H1 (cell line): ENCODE measurements at regions not wholly inside any gene's neighbourhood (a gene's known extent, or its start where the extent isn't known, plus 50 kb on each side); places are given as distances from the start of the nearest gene placed in this dataset.
"Not testable (repeated sequence)": the region's sequence is repeated elsewhere in the genome, so short reads cannot be mapped to it uniquely, and the experiment has no call there.

Experiments
- CTCF ChIA-PET: fragments of 300-600 bp; sonication (Branson Sonifier 250); formaldehyde crosslinking; loops from one replicate; lab custom pipeline; 2021; ENCODE audit not compliant: partially characterized antibody; lab: Charles Lee
- POLR2A ChIA-PET: fragments of 300-600 bp; sonication (Branson Sonifier 250); formaldehyde crosslinking; loops from one replicate; lab custom pipeline; 2021; ENCODE audit warnings: inconsistent platforms; ENCODE audit not compliant: partially characterized antibody; lab: Charles Lee
- DNase-seq, 2 experiments: peaks; one replicate each; pipeline versions ENCODE4 v3.0.0 to v3.0.0-alpha.2; 2010 to 2022; ENCODE audit warnings: low spot score in 2 of 2, low read depth in 1 of 2, mixed read lengths in 1 of 2
- FAIRE-seq: peaks from 2 replicates; lab custom pipeline; 2011; peaks lifted over from hg19 to GRCh38; lab: Jason Lieb, UNC
- H2AFZ ChIP-seq: 2 replicates; pipeline ENCODE4 v1.8.1; 2012; ENCODE audit warnings: low read length, inconsistent platforms
- H2AK5ac ChIP-seq: 2 replicates; pipeline ENCODE4 v1.6.1; 2013; ENCODE audit warnings: low read depth, low read length
- H2BK120ac ChIP-seq: replicated peaks from 2 replicates; pipeline ENCODE3; 2013; ENCODE audit warnings: low read depth, low read length, inconsistent platforms
- H2BK12ac ChIP-seq: 2 replicates; pipeline ENCODE4 v1.6.1; 2013; ENCODE audit warnings: low read depth, low read length
- H2BK15ac ChIP-seq: 2 replicates; pipeline ENCODE4 v1.6.1; 2013; ENCODE audit warnings: low read length
- H2BK20ac ChIP-seq: 2 replicates; pipeline ENCODE4 v1.6.1; 2013; ENCODE audit warnings: low read length
- H2BK5ac ChIP-seq: 2 replicates; pipeline ENCODE4 v1.6.1; 2013; ENCODE audit warnings: low read depth, low read length
- H3K14ac ChIP-seq: 2 replicates; pipeline ENCODE4 v1.6.1; 2013; ENCODE audit warnings: inconsistent platforms; ENCODE audit not compliant: insufficient read length
- H3K18ac ChIP-seq: 2 replicates; pipeline ENCODE4 v1.6.1; 2013; ENCODE audit warnings: low read length; ENCODE audit errors: extremely low read depth
- H3K23ac ChIP-seq: 2 replicates; pipeline ENCODE4 v1.6.1; 2013; ENCODE audit warnings: inconsistent platforms; ENCODE audit not compliant: insufficient read length
- H3K23me2 ChIP-seq: 2 replicates; pipeline ENCODE4 v1.6.1; 2013; ENCODE audit warnings: low read depth, low read length
- H3K27ac ChIP-seq: 2 replicates; pipeline ENCODE4 v1.6.1; 2011; ENCODE audit warnings: low read depth, low read length, inconsistent platforms
- H3K27me3 ChIP-seq, 4 experiments: replicated peaks in 1 of 4; 1 replicate in 1 of 4; 2 replicates in 3 of 4; pipeline versions ENCODE4 v1.6.1 to v1.8.1; 2011 to 2013; ENCODE audit warnings: low read length in 3 of 4, mild to moderate bottlenecking in 3 of 4, inconsistent platforms in 2 of 4, mixed read lengths in 2 of 4, moderate library complexity in 1 of 4; ENCODE audit not compliant: control insufficient read depth in 3 of 4, insufficient read depth in 3 of 4; ENCODE audit errors: extremely low read depth in 1 of 4
- H3K36me3 ChIP-seq, 4 experiments: 2 replicates each; pipeline versions ENCODE4 v1.6.1 to v1.8.1; 2011 to 2013; ENCODE audit warnings: mild to moderate bottlenecking in 4 of 4, low read length in 3 of 4, moderate library complexity in 2 of 4, control low read depth in 1 of 4, inconsistent platforms in 1 of 4; ENCODE audit not compliant: insufficient read depth in 4 of 4, control insufficient read depth in 2 of 4
- H3K4ac ChIP-seq: replicated peaks from 2 replicates; pipeline ENCODE3; 2013; ENCODE audit warnings: low read length, low read depth, mixed read lengths, inconsistent platforms; ENCODE audit not compliant: insufficient read length
- H3K4me1 ChIP-seq, 4 experiments: replicated peaks in 1 of 4; 1 replicate in 1 of 4; 2 replicates in 3 of 4; pipeline versions ENCODE4 v1.6.1 to v1.8.1; 2011 to 2013; ENCODE audit warnings: low read length in 3 of 4, inconsistent platforms in 2 of 4, mixed read lengths in 1 of 4; ENCODE audit not compliant: insufficient read depth in 4 of 4, control insufficient read depth in 3 of 4
- H3K4me2 ChIP-seq, 2 experiments: 2 replicates each; pipeline versions ENCODE4 v1.6.1 to v1.8.1; 2011 to 2013; ENCODE audit warnings: low read depth in 2 of 2, low read length in 2 of 2, control low read depth in 1 of 2, inconsistent platforms in 1 of 2, mild to moderate bottlenecking in 1 of 2; ENCODE audit not compliant: insufficient read depth in 1 of 2
- H3K4me3 ChIP-seq, 4 experiments: fragments of 200-600, 300-600 bp in 1 of 4; sonication (generic), shearing (Covaris generic), sonication (Bioruptor Twin) in 1 of 4; 2 replicates each; pipeline versions ENCODE4 v1.5.1 to v1.8.1; 2011 to 2016; ENCODE audit warnings: low read length in 4 of 4, low read depth in 3 of 4, control low read depth in 2 of 4, inconsistent platforms in 2 of 4, mild to moderate bottlenecking in 2 of 4, mixed read lengths in 1 of 4, moderate library complexity in 1 of 4; ENCODE audit not compliant: insufficient read depth in 2 of 4; ENCODE audit errors: extremely low read depth in 1 of 4
- H3K56ac ChIP-seq: replicated peaks from 2 replicates; pipeline ENCODE3; 2013; ENCODE audit warnings: low read depth, mild to moderate bottlenecking, mixed read lengths, low read length, inconsistent platforms; ENCODE audit not compliant: insufficient read length
- H3K79me1 ChIP-seq: 2 replicates; pipeline ENCODE4 v1.6.1; 2013; ENCODE audit warnings: low read depth, low read length, control low read depth
- H3K79me2 ChIP-seq, 2 experiments: 2 replicates each; pipeline versions ENCODE4 v1.6.1 to v1.8.1; 2012 to 2013; ENCODE audit warnings: low read length in 2 of 2, mild to moderate bottlenecking in 2 of 2, inconsistent platforms in 1 of 2; ENCODE audit not compliant: insufficient read depth in 2 of 2, control insufficient read depth in 1 of 2
- H3K9ac ChIP-seq, 4 experiments: replicated peaks in 1 of 4; 1 replicate in 1 of 4; 2 replicates in 3 of 4; pipeline versions ENCODE4 v1.6.1 to v1.8.1; 2011 to 2013; ENCODE audit warnings: low read depth in 3 of 4, low read length in 3 of 4, control low read depth in 2 of 4, mild to moderate bottlenecking in 2 of 4, moderate library complexity in 2 of 4, inconsistent platforms in 1 of 4; ENCODE audit errors: extremely low read depth in 1 of 4
- H3K9me3 ChIP-seq, 2 experiments: 2 replicates each; pipeline versions ENCODE4 v1.6.1 to v1.8.1; 2012 to 2013; ENCODE audit warnings: mild to moderate bottlenecking in 2 of 2, moderate library complexity in 2 of 2, control low read depth in 1 of 2, inconsistent platforms in 1 of 2, low read depth in 1 of 2, low read length in 1 of 2, mixed read lengths in 1 of 2; ENCODE audit not compliant: insufficient read depth in 2 of 2
- H4K20me1 ChIP-seq, 2 experiments: replicated peaks in 1 of 2; 2 replicates each; pipeline versions ENCODE3 to v1.8.1; 2011 to 2013; ENCODE audit warnings: inconsistent platforms in 2 of 2, low read length in 2 of 2, mild to moderate bottlenecking in 1 of 2; ENCODE audit not compliant: insufficient read depth in 2 of 2, control insufficient read depth in 1 of 2
- H4K5ac ChIP-seq: 2 replicates; pipeline ENCODE4 v1.6.1; 2013; ENCODE audit warnings: low read length, low read depth, mixed read lengths, inconsistent platforms; ENCODE audit not compliant: insufficient read length
- H4K8ac ChIP-seq: 2 replicates; pipeline ENCODE4 v1.8.0; 2013; ENCODE audit warnings: mild to moderate bottlenecking, moderate library complexity, low read length, inconsistent platforms; ENCODE audit not compliant: insufficient read depth; ENCODE audit errors: extremely low read depth
- H4K91ac ChIP-seq: replicated peaks from 2 replicates; pipeline ENCODE3; 2013; ENCODE audit warnings: low read length, mixed read lengths, inconsistent platforms; ENCODE audit not compliant: insufficient read length
- WGBS, 2 experiments: shearing (Covaris generic) in 1 of 2; methylation state at CpG; one replicate each; pipeline versions ENCODE4 v1.1.6 to v1.1.7; 2013 to 2015; ENCODE audit warnings: low lambda C conversion rate in 2 of 2, mixed read lengths in 2 of 2, inconsistent platforms in 1 of 2, low coverage in 1 of 2, missing lambda C conversion rate in 1 of 2; ENCODE audit not compliant: insufficient replicate concordance in 2 of 2, insufficient coverage in 1 of 2, insufficient read length in 1 of 2; ENCODE audit errors: extremely low coverage in 1 of 2, missing lambda C conversion rate in 1 of 2; 5-methylcytosine and 5-hydroxymethylcytosine counted together

DNA sequence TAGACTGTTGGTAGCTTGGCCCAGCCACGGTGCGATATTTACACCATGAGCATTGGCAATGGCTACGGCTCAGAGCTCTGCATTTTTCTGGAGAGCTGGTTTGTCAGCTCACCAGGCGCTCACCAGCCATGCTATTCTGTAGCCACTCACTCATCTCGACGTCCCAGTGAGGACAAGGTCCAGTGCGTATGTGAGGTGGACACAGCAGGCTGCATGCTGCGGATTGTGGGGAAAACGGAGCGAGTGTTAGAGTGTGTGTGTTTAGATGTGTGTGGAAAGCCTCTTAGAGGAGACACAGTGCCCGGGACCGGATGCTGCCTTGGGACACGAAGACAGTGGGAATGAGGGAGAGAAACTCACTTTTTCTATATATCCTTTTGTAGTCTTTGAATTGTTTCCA lies 103.7 kb downstream of the PLXNA1 start:
- H3K79me1 ChIP-seq, H4K20me1 ChIP-seq, H2BK12ac ChIP-seq, H3K4me2 ChIP-seq, H3K27ac ChIP-seq, H4K5ac ChIP-seq, H3K4me1 ChIP-seq, H2AFZ ChIP-seq, H3K18ac ChIP-seq, H3K36me3 ChIP-seq, H2BK120ac ChIP-seq, H3K23ac ChIP-seq, H3K9me3 ChIP-seq, H2BK20ac ChIP-seq, H3K4ac ChIP-seq, POLR2A ChIA-PET, H2BK15ac ChIP-seq, H3K79me2 ChIP-seq, H3K27me3 ChIP-seq, H3K56ac ChIP-seq, H3K4me3 ChIP-seq, H4K8ac ChIP-seq, H4K91ac ChIP-seq, H2AK5ac ChIP-seq, H3K23me2 ChIP-seq, H3K9ac ChIP-seq, H2BK5ac ChIP-seq, FAIRE-seq, DNase-seq, H3K14ac ChIP-seq: not testable (repeated sequence)
- CTCF ChIA-PET, result interaction anchor here (1.0 kb wide), 1 partner anchor 18 kb away, joined by 3 read pairs; no protein-coding TSS in a partner anchor
- WGBS, 2 experiments, result 93% methylated on average over 13 of the region's 13 CpGs; no CpG with 5 or more reads in 1 of the 2 experiments
